ENCODE measurements at regions not wholly inside any gene's neighbourhood (a gene's known extent, or its start where the extent isn't known, plus 50 kb on each side); places are given as distances from the start of the nearest gene placed in this dataset.

DNA sequence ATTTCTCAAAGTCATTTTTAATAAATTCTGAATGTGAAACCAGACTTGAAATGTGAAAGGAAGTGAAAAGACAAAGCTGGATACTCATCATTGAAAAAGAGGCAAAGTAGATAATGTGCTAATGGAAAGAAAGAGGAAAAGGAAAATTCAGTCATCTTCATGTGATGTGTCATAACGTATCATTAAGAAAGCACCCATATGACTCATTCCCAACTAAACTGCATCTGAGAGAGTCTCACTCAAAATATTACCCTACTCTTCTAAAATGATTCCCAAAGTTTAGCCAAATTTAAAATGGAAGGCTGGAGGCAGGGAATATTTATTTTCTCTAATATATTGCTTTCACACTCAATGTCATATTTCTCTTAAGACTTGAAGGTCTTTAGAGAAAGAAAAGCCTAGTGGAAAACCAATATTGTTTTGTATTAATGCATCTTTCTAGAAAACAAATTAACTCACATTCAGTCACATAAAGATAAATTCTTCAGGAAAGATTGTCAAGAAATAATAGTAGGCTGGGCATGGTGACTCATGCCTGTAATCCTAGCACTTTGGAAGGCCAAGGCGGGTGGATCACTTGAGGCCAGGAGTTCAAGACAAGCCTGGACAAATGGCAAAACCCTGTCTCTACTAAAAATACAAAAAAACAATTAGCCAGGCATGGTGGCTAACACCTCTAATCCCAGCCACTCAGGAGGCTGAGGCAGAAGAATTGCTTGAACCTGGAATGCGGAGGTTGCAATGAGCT is 129.9 kb downstream of the SLC30A10 start:
- DNase-seq = no peak

DNA sequence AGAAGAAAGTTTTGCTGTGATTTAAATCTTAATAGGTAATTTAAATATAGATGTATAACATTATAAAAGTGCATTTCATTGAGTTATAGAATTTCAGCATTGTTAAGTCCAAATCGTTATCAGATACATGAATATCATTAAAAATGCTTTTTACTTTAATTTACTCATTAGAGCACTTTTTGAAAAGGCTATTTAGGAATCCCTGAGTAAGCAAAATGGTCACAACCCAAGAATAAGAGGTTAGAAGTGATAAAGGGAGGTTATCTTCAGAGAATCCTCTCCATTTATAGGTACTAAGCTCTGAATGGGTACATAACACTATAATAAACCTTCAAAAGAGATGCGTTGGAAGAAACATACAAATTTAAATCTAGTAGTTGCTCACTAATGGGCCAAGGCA is 130.7 kb downstream of the SLC30A10 start:
- DNase-seq = no peak

DNA sequence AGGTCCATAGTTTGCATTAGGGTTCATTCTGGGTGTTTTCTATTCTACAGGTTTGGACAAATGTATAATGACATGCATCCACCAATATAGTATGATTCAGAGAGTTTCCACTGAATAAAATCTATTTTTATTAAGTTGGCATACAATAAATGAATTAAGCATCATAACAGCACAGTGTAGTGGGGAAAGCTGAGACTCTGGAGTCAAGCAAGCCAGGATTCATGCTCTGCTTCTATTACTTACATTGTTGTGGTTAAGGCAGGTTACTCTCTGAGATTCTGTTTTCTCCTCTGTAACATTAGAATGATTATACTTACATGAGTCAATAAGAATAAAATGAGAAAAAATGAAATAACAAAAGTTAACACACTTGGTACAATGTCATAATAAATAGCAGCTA is 131.3 kb downstream of the SLC30A10 start:
- DNase-seq = no peak

DNA sequence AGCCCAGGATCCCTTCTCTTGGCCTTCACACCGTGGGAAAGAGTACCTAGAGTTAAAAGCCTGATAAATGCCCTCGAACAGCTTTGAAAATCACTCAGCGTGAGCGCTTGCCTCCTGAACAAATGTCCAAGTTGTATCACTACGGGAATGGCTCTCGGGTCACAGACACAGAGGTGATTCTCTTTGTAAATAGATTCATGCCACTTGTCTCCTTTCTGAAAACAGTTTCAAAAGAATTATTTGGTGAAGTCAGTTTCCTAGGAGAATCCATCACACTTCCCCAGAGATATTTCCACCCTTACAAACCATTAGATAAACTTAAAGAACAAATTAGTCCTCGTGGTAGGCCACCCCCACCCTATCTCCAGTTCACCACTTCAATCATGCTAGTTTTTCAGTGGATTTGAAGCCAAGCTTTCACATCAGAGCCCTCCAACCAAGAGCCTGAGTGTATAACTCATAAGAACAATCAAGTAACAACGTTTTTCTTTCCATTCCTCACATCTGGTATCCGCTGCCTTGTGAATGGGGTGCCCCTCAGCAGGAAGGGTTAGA is 132.9 kb downstream of the SLC30A10 start:
- DNase-seq = no peak

DNA sequence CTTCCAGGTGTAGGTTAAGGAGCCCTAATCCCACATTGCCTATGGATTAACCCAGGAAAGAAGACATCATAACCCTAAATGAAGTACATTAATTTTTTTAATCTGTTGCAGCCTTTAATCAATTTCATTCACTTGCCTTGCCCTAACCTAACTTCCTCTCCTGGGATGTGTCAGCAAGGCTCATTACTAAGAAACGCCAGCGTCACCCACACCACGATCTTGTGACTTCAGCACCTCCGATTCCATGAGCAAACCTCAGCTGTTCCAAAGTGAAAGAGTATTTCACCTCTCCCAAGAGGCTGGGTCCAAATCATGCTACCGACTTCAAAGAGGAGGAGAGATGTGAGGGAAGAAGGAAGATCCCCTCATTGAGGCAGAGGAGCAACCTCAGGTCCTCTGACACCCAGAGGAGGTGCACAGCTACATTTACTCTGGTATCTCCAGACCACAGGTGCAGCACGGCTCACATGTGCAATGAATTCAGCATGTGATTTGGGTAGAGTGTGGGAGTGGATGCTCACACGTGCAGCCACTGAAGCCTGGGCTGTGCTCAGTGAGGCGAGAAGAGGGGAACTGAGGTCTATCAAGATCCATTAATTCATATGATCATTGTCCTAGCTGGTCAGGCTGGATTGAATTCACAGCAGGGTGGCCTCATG is 134.1 kb downstream of the SLC30A10 start:
- no peak for DNase-seq

DNA sequence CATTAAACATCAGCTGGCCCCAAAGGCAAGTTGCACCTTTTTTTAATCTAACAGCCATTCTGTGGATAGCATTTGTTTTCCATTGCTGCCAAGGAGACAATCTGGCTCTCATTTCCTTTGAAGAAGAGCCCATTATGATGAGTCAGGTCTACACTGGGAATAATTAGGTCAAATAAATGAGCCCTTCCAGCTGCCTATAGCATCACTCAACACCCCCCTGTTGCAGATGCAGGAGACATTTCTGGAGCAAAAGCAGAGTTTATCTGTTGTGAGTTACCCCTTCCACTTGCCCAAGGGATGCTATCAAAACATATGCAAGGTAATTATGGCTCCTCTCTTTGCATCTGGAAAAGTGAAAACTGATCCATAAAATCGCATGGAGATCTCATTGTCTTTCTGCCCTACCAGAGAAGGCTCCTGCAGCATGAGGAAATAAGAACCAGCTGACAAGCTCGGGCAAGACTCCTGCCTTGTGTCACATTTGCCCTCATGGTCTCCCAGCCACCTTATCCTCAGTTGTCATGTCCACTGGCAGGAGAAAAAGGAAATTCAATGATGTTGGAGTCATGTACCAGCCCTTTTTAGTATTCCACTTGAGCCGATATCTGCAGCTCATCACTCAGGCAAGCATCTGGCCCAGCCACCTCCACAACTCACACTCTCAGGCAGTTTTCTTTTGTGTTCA is 135.9 kb downstream of the SLC30A10 start:
- no peak for DNase-seq

DNA sequence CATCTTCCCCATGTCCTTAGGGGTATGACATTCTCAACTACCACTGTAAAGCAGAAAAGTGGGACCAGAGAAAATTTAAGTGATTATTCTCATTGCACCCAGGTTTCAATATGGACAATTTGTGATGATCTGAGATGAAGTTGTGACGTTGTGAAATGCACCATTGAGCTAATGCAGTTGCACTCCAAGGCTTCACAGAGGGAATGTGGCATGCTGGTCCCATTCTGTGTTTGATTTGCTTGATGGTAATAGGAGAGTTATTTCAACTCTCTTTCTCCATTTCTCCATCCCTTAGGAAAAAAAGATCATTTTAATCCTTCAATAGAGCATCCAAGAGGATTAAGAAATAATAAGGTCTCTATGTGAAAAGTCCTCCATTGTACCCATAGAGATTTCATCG is 136.6 kb downstream of the SLC30A10 start:
- no peak for DNase-seq

DNA sequence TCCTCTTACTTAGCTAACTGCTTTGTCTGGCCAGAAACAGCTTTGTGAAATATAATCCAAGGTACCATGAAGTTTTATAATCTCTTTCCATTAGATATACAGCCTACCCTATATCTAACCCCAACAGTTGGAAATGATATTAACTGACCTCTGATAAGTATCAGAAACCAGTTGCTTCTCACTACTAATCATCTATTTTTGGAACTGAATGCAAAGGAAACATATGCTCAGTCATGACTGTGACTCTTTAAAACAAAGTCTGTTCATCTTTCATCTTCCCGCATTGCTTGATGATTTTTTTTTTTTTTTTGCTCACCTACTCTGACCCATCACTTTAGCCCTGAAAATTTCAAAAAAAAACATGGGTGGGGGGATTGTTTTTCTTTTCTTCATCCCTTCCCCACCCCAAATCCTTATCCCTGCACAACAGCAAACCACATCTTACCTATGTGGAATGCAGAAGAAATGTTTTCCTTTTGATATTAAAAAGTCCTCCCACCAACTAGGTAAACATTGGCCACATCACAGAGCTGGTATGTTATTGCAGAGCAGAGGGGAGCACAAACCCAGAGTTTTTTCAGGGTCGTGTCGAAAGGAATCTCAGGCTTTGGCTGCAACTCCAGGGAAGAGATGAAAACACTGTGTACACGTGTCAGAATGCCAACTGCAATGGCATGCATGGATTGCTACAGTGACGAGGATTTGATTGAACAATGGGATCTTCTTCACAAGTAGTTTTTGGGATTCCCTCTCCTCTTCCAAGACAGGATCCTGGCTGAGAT is 137.3 kb downstream of the SLC30A10 start:
- no peak for DNase-seq

DNA sequence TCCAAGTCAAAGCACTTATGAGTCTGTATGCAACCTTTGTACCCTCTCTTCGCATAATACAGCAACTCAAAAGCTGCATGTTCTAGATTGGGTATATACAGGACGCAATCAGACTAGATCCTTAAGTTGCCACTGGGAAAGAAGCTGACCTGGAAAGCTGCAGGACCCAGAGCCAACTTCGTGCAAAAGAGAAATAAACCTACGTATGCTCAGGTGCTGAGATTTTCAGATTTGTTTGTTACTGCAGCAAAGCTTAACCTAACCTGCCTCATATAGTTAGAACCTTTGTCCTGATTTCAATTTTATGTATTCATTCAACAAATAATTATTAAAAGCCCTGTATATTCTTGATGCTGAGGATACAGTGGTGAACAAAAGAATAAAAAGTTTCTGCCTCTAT is 139.7 kb downstream of the SLC30A10 start:
- DNase-seq = no peak

DNA sequence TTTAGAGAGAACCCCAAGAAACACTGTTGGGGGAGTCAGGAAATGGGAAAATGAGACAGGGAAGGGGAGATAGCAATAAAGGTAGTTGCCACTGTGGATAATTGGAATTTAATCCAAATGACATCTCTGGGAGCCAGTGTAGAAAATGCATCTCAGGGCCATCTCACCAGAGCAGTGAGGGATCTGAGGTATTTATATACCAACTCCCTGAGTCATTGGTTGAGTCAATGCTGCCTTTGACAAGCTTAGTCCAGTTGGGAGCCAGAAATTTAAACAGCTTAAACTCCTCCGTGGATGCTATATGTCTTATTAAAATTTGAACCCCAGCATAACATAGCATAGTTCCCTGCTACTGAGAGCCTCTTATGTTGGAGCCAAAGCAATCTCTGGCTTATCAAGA is 140.3 kb downstream of the SLC30A10 start:
- DNase-seq = no peak

DNA sequence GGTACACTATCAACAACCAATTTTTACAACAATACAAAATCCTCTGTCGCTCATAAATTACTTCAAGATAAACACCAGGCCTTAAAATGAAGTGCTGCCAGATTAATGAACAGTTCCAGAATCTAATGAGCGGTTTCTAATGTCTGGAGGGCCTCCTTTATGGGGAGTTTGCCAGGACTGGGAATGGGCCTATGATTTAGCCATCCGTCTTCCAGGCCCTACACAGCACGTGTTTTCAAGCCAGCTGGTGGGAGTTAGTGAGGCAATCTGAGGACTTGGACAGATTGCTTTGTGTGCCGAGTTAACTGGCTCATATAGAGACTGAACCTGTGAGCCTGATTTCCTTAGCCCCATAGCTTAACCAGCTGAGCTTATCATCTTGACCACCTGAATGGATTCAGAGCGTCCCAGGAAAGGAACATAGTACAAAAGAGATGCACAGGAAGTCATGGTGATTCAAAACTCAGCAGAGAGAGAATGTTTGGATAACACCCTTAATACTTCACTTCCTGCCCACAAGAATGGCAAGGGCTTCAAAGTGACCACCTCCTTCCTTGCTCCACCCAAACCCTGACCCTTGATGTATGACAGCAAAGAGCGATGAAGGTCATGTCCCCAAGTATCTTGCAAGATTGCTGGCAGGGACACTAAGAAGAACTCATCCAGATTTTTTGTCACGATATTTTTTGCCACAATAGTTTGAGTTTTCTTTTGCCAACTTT is 143.5 kb downstream of the SLC30A10 start:
- no peak for DNase-seq

DNA sequence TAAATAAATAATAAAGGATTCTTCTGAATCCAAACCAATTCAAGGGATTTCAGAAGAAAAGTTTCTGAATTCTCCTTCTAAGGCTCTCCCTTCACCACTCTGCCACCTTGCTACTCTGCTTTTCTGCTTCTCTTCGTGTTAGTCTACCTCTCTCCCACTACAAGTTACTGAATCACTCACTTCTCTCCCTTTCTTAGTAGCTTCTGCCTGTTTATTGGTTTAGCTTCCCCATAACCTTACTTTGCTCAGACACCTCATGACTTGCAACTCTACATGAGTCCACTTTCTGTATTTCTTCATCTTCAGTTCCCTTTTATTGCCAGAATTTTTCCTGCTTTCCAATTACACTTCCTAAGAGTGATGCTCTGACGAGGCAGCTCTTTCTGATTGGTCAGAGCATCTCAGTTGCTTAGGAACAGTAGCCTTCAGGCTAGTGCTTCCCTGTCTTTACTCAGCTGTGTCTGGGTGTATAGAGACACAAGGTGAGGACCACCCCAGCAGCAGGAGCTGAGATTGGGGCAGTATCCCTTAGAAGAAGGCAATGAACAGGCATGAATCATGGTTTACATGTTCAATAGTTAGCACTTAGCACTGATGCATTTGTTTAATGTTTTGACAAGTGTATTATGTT is 144.6 kb downstream of the SLC30A10 start:
- DNase-seq = no peak

DNA sequence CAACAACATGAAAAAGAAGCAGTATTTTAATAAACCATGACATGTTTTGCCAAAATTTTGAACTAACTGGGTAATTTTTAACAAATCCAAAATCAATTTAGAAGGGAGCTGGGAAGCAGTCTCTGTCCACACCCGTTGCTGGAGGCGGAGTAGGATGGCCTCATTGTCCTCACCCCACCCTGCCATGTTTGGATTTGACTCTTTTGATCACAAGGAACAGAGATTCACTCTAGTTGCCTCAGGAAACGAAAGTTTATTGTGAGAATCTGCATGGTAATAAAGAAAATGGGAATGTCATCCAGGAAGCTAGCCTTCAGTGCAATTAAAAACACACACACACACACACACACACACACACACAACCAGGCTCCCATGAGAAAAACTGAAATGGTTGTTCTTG is 145.4 kb downstream of the SLC30A10 start:
- DNase-seq = no peak

DNA sequence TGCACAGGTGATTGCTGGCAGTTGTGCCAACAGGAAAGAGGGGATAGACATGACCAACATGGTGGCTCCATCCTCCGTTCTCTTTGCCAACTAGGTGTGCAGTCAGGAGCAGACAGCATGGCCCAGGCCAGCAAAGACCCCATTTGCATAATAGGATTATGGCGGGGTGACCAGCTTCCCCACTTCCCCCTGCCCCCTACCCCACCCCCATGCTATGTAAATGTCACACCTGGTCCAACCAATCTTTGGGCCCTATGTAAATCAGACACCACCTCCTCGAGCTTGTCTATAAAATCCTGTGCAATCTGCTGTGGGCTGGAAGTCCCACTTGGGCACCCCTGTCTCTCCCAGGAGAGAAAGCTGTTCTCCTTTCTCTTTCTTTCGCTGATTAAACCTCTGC is 146.0 kb downstream of the SLC30A10 start:
- DNase-seq = no peak

DNA sequence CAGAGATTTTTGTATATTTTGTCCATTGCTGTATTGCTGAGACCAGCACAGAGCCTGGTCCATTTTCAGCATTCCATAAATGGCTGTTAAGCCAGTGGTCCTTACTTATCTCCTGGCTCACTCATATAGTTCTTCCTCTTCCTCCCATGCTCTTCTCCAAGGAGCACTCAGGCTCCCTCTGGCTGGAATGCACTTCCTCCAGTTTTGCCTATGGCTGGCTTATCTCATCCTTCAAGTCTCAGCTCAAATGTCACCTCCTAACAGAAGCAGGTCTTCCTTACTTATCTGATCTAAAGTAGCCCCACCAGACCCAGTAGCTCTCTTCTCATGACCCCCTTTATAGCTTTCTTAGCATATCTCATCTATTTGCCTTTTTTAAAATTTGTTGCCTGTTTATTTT is 146.9 kb downstream of the SLC30A10 start:
- no peak for DNase-seq

DNA sequence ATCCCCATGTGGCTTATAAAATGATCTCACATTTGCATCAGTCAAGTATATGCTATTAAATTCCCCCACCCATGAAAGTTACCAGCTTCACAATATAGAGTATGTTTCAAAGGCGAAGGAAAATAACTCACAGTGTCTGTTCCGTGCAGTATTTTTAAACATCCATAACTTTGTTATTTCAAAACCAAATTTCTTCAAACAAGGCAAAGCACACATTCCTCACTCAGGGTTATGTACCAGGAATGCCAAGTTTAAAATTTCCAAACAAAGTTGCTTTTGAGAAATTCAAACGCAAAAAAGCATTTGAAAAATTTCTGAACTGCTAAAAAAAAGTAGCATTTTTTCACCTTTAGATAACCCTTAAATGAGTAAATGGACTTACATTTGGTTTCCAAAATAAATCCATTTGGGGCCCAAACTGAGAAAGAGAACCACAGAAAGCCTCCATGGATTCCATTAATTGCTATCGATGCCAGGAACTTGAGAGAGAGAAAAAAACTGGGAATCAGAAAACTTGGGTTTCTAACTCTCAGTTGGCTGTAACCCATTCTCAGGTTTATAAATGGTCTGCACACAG is 149.5 kb downstream of the SLC30A10 start:
- no peak for DNase-seq

DNA sequence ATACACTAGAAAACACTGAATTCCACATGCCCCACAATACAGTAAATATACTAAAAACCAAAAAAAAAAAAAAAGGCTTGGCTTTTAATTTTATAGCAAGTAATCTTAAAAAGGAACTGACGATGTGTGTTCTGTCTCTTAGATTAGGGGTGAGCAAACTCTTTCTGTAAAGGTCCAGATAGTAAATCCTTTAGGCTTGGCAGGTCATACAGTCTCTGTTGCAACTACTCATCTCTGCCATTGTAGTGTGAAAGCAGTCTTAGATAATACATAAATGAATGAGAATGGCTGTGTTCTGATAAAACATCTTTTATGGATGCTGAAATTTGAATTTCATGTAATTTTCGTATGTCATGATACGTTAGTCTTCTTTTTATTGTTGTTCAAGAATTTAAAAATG is 150.2 kb downstream of the SLC30A10 start:
- no peak for DNase-seq

DNA sequence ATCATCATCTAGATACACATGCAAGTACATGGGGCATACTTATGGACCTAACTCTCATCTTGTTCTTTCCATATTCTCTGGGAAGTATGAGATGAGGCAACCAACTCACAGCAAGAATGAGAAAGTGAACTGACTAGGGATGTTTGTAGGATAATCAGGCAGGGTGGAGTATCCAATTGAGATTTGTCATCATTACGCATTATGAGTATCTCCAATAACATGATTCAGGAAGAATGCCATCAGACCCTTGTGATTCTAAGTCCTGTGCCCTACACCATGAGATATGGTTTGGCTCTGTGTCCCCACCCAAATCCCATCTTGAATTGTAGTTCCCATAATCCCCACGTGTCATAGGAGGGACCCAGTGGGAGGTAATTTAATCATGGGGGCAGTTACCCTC is 154.0 kb downstream of the SLC30A10 start:
- no peak for DNase-seq

DNA sequence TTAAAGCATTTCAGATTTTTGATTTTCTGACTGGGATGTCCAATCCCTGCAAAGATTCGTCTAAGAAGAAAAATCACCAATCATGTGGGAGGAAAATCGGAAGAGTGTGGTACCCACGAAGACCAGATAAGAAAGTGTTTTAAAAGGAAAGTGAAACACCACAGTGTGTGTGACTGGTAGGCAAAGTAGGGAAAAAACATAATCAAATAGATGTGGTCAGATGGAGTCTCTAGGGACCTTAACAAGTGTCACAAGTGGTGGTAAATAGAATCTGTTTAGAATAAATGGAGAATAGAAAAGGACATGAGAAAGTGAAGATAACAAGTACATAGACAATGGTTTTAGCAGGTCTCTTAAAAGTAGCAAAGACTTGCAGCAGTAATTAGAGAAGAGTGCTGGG is 154.6 kb downstream of the SLC30A10 start:
- DNase-seq = no peak

DNA sequence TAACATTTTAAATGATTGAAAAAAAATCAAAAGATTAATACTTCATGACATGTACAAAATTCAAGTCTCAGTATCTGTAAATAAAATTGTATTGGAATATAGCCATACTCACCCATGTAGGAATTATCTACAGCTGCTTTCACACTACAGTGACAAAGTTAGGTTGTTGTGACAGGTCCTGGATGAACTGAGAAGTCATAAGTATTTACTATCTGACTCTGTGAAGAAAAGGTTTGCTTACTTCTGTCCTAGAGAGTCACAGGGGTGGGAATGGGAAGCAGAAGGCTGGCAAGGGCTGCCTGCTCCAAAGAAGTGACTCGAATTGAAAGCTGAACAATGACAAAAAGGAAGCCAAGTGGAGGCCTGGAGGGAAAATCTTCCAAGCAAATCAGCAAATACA is 155.2 kb downstream of the SLC30A10 start:
- DNase-seq = no peak

DNA sequence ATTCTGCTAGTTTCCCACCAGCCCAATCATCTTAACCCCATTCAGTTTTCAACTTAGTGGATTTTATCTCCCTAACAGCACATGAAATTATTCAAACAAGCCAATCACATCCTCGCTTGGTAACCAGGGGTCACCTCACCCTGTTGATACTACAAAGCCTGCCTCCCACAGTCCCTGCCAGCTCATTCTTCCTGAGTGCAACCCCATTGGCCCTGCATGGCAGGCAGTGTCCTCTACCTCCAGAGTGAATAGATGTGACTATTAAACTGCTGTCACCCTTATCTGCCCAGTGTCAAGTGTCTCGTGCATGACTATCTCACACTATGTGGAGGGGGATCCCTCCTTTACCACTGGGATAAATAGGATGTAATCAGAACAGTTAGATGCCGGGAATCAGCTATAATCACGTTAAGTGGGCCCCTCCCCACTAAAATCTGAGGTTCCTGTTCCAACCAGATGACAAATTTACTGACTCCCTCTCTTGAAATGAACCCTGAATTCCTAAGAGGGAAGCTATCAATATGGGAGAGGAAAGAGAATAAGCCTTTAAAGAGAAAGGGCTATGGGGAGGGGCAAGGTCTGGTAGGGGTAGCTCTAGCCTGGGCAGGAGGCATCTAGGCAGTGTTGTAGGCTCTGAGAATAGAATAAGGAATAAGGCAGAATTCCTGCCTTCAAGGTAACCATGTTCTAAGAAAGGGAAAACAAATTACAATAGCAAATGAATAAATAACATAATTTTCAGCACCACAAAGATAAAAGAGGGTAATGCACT is 155.9 kb downstream of the SLC30A10 start:
- no peak for DNase-seq

Data from midbrain (tissue), 1 donor.